ENCODE measurements at regions not wholly inside any gene's neighbourhood (a gene's known extent, or its start where the extent isn't known, plus 50 kb on each side); places are given as distances from the start of the nearest gene placed in this dataset.

DNA sequence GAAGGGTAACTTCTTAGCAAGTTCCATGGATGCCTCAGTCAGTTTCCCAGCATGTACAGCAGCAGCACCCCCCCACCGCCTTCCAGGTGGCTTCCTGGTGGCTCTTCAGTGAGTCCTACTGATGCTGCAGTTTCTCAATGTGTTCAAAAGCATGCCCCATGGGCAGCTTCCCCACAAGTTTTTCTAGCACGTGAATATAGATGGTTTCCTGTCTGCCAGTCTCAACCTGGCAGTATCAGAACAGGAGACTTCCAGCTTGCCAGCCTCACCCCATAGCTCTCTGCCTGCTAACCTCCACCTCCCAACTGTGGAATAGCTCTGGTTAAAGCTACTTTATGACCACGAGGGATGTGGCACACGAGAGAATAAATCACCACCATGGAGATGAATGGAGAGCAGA is 188.3 kb upstream of the SLCO3A1 start:
- TF ChIP-seq, protein P1, sequence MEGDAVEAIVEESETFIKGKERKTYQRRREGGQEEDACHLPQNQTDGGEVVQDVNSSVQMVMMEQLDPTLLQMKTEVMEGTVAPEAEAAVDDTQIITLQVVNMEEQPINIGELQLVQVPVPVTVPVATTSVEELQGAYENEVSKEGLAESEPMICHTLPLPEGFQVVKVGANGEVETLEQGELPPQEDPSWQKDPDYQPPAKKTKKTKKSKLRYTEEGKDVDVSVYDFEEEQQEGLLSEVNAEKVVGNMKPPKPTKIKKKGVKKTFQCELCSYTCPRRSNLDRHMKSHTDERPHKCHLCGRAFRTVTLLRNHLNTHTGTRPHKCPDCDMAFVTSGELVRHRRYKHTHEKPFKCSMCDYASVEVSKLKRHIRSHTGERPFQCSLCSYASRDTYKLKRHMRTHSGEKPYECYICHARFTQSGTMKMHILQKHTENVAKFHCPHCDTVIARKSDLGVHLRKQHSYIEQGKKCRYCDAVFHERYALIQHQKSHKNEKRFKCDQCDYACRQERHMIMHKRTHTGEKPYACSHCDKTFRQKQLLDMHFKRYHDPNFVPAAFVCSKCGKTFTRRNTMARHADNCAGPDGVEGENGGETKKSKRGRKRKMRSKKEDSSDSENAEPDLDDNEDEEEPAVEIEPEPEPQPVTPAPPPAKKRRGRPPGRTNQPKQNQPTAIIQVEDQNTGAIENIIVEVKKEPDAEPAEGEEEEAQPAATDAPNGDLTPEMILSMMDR (conservative IDR thresholded peaks at IDR 0.05; ENCODE audit: low read depth in 2 of 2): no peak
- TF ChIP-seq EZH2phosphoT487 (IDR thresholded peaks at IDR 0.05; ENCODE audit: unreplicated experiment) (no peak), EZH2 (IDR thresholded peaks at IDR 0.05; ENCODE audit: low read depth, unreplicated experiment) (no peak), CREB1 (CRISPR knock-in tag; IDR thresholded peaks at IDR 0.05; ENCODE audit: low read depth) (no peak), JUNB (IDR thresholded peaks at IDR 0.05; ENCODE audit: unreplicated experiment) (no peak), POLR2AphosphoS5 (IDR thresholded peaks at IDR 0.05; ENCODE audit: low read depth) (no peak), ZNF114 (CRISPR knock-in tag; IDR thresholded peaks at IDR 0.05) (no peak), STAT1 (IDR thresholded peaks at IDR 0.05; ENCODE audit: unreplicated experiment) (no peak), NANOG (IDR thresholded peaks at IDR 0.05; ENCODE audit: borderline replicate concordance) (no peak)
- TF ChIP-seq, protein P2, sequence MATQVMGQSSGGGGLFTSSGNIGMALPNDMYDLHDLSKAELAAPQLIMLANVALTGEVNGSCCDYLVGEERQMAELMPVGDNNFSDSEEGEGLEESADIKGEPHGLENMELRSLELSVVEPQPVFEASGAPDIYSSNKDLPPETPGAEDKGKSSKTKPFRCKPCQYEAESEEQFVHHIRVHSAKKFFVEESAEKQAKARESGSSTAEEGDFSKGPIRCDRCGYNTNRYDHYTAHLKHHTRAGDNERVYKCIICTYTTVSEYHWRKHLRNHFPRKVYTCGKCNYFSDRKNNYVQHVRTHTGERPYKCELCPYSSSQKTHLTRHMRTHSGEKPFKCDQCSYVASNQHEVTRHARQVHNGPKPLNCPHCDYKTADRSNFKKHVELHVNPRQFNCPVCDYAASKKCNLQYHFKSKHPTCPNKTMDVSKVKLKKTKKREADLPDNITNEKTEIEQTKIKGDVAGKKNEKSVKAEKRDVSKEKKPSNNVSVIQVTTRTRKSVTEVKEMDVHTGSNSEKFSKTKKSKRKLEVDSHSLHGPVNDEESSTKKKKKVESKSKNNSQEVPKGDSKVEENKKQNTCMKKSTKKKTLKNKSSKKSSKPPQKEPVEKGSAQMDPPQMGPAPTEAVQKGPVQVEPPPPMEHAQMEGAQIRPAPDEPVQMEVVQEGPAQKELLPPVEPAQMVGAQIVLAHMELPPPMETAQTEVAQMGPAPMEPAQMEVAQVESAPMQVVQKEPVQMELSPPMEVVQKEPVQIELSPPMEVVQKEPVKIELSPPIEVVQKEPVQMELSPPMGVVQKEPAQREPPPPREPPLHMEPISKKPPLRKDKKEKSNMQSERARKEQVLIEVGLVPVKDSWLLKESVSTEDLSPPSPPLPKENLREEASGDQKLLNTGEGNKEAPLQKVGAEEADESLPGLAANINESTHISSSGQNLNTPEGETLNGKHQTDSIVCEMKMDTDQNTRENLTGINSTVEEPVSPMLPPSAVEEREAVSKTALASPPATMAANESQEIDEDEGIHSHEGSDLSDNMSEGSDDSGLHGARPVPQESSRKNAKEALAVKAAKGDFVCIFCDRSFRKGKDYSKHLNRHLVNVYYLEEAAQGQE (IDR thresholded peaks at IDR 0.05; ENCODE audit: unreplicated experiment): no peak
- TF ChIP-seq, protein P3, sequence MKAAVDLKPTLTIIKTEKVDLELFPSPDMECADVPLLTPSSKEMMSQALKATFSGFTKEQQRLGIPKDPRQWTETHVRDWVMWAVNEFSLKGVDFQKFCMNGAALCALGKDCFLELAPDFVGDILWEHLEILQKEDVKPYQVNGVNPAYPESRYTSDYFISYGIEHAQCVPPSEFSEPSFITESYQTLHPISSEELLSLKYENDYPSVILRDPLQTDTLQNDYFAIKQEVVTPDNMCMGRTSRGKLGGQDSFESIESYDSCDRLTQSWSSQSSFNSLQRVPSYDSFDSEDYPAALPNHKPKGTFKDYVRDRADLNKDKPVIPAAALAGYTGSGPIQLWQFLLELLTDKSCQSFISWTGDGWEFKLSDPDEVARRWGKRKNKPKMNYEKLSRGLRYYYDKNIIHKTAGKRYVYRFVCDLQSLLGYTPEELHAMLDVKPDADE (IDR thresholded peaks at IDR 0.05): no peak
